NCI-H187 (cell line): ENCODE measurements at regions not wholly inside any gene's neighbourhood (a gene's known extent, or its start where the extent isn't known, plus 50 kb on each side); places are given as distances from the start of the nearest gene placed in this dataset.

Source experiments
- DNase-seq, 2 experiments: peaks; one replicate each; lab custom pipeline; 2025; lab: John Stamatoyannopoulos, UW

DNA sequence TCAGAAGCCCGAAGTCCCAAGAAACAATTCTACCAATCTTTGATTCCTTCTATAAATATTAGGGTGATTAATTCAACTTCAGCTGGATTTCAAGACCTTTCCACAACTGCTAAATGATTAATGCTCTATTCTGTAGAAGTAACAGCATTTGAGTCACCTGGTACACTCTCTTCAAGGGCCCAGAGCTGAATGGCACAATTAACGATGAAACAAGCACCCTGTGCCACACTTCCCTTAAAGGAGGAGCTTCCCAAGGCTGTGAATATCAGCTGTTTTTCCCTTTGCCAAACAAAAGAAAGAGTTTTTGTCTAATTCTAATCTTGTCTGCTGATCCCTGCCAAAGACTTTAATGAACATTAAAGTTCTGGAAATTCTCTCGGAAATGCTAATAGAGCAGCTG lies 56.0 kb downstream of the BOD1L2 start:
- no peak for DNase-seq

DNA sequence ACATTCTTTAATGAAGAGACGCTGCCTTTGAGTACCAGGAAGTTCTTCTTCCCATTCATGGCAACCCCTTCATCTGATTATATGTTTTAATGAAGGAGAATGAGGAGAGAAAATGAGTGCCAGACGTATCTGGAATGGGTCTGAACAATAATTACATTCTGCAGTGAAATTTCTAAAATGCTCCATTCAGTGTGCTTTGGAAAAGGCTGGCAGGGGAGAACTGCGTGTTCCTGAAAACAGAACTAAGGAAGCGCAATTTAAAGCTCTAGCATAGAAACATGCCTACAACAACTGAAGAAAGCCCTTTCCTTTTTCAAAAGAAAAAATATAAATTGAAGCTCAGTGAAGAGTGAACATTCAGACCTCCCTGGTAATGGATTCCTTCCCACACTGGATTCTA lies 58.8 kb downstream of the BOD1L2 start:
- no peak for DNase-seq

DNA sequence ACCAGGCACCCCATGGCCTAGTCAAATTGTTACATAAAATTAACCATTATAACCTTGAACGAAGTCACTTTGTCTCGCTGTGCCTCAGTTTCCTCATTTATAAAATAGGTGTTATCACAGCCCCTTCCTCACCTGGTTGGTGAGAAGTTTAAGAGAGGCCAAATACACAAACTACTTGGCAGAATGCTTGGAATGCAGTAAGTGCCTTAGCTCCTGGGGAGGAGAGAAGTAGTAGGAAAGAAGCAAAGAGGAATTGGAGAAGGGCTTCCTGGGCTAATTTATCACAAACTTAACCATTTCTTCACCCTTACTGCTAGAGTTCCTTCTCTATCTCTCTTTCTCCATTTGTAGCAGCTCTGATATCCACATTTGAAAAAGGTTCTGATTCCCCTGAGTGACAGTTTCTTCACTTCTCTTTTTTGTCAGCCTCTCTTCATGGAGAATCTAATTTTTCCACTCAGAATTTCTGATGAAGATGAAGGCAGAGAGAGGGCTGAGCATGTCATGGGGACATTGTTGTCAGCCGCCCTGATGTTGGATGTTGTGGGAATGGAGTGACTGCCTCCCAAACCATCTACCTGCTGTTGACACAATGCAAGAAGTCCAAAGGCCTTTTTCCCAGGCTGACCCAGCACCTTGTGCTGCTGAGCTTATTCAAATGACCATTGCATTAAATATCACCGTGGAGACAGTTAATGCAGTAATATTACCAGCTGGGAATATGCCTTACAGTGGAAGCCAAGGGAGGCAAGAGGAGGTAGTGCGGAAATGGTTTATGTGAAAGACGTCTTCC lies 60.4 kb downstream of the BOD1L2 start:
- DNase-seq, result no peak

DNA sequence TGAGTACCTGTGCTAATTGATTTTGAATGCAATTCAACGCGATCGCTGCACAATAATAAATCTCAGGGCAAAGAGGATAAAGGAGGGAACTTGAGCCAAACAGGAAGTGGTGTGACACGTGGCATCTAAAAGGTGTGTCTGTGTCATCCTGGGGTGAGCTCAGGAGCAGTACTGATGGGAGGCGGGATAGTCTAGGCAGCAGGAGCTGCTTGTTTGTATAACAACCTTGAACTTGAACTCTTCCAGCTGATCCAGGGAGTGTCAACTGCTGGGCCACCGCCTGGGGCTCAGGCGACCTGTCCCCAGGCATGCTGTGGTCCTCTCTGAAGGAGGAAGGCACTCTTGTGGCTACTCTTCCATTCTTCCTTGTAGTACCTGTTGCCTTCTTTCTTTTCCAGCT lies 61.2 kb downstream of the BOD1L2 start:
- DNase-seq, result no peak

DNA sequence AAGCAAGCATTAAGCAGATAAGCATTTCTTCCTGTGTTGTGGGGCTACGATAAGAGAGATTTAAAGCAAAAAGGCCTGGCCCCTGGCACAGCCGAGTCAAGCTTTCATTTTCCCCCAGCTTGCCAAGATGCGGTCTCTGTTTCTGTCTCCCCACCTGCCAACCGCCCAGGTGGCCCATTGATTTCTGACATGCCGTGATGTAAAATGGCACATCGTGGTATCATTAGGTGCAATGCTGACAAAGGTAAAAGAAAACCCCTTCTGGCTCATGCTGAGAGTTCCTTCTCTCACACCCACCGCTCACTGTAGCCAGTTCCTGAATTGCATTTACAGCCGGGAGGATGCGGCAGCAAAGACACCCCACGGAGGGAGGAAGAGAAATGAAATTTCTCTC lies 62.8 kb downstream of the BOD1L2 start:
- no peak for DNase-seq

DNA sequence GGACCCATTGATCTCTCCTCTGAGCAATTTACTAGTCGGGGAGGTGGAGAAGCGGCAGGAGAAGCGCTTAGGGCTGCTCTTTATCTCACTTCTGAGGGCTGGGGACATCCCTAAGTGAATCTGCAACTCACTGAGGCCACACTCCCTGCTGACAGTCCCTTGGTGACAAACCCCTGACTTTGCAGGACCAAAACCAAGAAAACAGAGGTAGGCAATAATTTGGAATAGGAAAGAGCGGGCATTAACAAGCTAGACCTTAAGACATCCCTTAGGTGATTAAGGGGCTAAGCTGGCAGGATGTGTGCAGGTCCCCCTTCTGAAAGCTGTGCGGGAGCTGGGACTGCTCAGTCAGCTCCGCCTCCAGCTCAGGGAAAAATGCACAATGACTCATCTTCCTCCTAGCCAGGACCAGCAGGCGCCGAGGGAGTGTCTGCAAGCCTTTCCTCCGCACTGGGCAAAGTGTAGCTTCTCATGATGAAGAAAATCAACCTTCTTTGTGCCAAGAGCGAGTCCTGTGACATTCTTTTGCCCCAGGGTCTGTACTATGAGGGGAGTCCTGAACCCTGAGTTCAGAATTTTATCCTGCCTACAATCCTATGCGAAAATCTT lies 63.3 kb downstream of the BOD1L2 start:
- no peak for DNase-seq

GRCh38 chr18:57210716-57211411 lies 64.0 kb downstream of the BOD1L2 start:
- DNase-seq, result no peak

GRCh38 chr18:57211412-57211750 lies 64.5 kb downstream of the BOD1L2 start:
- no peak for DNase-seq

- no peak for DNase-seq
Observed at GRCh38 chr18:57211776-57212175, 64.9 kb downstream of the BOD1L2 start.

DNA sequence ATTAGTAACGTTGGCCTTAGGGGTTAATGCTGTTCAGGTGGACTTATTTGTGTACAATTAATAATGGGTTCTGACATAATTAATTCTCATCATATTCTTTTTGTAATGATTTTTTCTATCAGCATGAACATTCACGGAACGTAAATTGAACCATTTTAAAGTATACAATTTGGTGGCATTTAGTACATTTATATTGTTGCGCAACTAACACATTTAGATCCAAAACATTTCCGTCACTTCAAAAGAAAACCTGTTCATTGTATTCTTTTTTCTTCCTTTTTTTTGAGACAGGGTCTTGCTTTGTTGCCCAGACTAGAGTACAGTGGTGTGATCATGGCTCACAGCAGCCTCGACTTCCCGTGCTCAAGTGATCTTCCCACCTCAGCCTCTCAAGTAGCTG lies 65.8 kb downstream of the BOD1L2 start:
- DNase-seq, result no peak

DNA sequence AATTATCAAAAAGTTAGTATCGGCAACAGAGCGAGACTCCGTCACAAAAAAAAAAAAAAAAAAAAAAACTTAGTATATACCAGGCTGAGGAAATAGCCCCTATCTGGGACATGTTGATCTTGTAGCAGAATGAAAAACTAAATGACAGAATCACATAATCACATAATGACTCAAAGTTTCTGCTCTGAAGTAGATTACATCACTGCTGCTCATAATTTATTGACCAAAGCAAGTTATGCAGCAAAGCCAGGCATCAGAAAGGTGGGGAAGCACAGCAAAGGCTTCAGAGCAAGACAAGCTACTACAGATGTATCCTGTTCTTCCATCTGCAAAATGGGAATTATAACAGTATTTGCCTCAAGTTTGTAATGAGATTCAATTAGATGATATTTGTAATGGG lies 68.1 kb downstream of the BOD1L2 start:
- no peak for DNase-seq

DNA sequence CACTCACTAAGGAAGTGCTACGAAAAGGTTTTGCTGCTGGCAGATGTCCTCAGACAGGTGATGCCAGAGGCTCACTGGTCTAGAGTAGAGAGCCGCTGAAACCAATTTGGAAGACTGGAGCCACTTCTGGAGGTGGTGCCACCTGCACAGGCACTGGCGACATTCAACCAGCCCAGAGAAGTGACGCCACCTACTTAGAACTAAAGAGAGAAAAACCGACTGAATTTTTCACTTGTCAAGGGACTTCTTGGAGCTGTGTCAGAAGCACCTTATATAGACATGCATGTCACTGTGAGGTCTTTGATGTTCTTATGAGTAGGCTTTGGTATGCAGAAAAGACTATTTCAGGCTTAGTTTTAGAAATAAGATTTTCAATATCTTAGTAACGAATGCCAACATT lies 71.4 kb downstream of the BOD1L2 start:
- no peak for DNase-seq

DNA sequence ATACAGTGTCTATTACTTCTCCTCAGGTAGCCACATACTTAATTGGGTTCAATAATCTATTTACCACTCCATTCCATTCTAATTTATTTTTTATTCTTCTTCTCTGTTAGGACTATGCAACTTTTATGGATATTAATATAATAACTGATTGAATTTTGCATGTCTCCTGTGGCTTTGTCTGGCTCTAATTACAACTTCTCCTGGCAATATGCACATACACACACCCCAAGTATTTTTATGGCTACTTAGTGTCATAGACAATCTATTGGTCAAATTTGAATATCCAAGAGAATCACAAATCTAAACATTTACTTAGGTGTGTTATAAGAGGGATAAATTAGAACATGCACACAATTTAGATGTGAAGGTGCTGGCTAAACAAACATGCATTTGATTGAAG lies 73.1 kb downstream of the BOD1L2 start:
- DNase-seq, result no peak

GRCh38 chr18:57220480-57220879 lies 73.6 kb downstream of the BOD1L2 start:
- no peak for DNase-seq

DNA sequence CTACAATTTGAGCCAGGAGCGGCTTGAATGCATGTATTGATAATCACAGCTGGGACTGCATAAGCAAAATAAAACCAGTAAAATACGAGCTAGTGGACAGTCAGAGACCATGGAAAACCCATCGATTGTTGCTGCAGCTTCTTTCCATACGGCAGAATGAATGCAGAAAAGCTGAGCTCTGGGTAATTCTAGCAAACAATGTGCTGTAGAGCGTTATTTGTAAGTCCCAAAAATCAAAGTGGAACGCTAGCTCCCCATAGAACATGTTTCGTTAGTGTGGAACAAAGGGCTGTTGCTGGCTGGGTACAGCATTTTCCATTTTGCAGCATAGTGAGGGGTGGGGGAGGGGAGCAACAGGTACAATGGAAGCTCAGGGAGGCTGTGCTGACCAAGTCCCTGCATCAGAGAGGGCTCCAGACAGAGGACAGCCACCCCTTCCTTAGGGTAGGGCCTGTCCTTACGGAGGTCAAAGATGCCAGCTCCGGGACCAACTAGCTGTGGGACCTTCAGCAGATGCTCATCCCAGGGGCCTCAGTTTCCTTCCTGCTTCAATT lies 74.1 kb downstream of the BOD1L2 start:
- DNase-seq, result no peak

DNA sequence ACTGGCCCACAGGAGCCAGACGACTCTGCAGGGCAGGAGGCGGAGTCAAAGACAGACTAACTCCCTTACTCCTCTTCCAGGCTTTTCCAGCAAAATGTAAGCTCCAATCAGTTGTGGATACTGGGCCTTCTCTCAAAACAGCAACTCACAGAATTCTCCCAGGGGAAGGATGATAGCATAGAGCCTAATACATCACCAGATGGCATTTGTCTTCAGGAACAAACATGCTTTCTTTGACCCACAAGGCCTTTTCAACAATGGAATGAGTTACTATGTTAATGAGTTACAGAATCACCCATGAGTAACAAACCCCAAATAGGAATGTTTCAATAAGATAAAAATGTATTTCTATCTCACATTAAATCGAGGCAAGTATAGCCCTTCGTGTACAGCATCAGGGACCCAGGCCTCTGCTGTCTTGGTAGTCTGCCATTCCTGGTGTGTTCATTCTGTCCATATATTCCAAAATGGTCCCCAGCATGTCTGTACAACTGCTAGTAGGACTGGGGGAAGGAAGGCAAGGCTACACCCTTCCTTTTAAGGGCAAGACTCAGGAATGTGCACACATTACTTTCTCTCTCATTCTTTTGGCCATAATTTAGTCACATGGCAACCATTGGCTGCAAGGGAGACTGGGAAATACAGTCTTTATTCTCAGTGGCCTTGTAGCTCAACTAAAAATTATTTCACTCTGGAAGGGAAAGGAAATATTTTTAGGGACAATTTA lies 76.4 kb downstream of the BOD1L2 start:
- no peak for DNase-seq

- DNase-seq, result no peak
Observed at GRCh38 chr18:57230861-57231585, 84.1 kb downstream of the BOD1L2 start.

DNA sequence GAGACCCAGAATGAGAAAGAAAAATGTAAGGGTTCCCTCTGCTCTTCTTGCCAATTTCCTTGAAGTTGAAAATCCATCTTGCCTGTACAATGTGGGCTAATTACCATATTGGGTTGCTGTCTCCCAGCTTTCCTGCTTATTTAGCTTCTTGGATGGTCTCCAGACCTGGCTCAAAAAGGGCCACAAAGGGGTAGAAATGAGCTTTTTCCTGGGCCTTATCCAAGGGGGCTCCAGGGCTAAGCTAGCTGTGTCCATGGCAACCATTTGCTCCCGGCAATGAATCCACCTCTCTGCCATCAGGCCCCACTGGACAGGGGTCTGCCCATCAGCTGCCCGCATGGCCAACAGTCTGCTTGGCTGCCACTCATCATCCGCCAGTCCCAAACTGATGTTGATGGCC lies 85.0 kb downstream of the BOD1L2 start:
- DNase-seq, result no peak

DNA sequence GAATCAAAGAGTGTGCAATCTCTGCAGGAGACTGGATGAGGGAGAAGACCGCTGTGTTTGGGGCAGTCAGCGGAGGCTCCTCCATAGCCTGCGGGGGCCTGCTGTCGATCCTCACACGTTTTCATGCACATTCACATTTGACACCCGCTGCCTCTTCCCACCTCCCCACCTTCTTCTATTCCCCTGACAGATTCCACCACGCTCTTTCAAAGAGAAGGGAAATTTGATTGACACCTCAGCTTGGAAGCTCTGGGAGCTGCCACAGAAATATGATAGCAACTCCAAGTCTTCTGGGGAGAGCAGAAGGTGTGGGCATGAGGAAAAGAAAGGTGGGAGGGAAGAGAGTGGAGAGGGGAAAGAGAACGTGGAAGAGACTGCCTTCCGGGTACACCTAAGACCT lies 87.5 kb downstream of the BOD1L2 start:
- DNase-seq, result no peak

DNA sequence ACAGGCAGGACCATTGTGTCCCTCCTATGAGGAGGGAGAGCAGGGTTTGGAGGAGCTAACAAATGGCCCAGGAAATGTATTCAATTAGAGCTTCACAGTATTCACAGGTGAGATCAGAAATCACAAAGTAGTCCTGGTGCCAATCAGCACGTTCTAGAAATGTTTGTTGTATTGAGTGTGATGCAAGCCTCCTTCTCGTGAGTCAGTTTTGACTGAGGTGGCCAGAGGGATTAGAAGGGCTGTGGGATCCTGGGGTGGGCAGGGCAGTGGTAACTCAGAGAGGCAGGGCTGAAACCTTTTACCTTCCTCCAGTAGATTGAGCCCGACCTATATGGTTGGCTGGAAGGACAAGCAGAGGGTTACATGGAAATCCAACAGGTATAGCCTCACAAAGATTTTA lies 95.0 kb downstream of the BOD1L2 start:
- no peak for DNase-seq

GRCh38 chr18:57242285-57242684 lies 95.4 kb downstream of the BOD1L2 start:
- DNase-seq, result no peak
